HepG2 (cell line): ENCODE measurements at regions not wholly inside any gene's neighbourhood (a gene's known extent, or its start where the extent isn't known, plus 50 kb on each side); places are given as distances from the start of the nearest gene placed in this dataset.
A peak's percentile ranks its signal among the peaks of the same experiment; 100 is the strongest.

Source experiments
- ATAC-seq: fragments of 200-7000 bp; cut with Tn5 transposase; 3 replicates; pipeline ENCODE4 v1.9.1; 2020; ENCODE audit warnings: mild to moderate bottlenecking, moderate library complexity
- BruUV-seq: library from RNA; stranded (reverse); fragments of 400-500 nt; replicated peaks from 2 replicates; lab custom pipeline; 2021; lab: Mats Ljungman, UMichigan
- CTCF ChIA-PET: fragments of 300-600 bp; formaldehyde crosslinking; extraction: SDS; loops from one replicate; lab custom pipeline; 2021; ENCODE audit warnings: low total read pairs, inconsistent platforms, low intra/inter-chr PET ratio; lab: Yijun Ruan, JAX
- POLR2A ChIA-PET: fragments of 350-600 bp; sonication (Branson Sonifier 250); formaldehyde crosslinking; loops from one replicate; lab custom pipeline; 2020; ENCODE audit warnings: antibody characterized with exemption, inconsistent platforms; lab: Yijun Ruan, JAX
- DNase-seq: peaks from one replicate; pipeline ENCODE4 v3.0.0-alpha.2; 2015; ENCODE audit warnings: low spot score
- FAIRE-seq: peaks from 3 replicates; lab custom pipeline; 2011; peaks lifted over from hg19 to GRCh38; lab: Jason Lieb, UNC
- H2AFZ ChIP-seq: one replicate; pipeline ENCODE4 v1.6.1; 2011; ENCODE audit warnings: low read length, inconsistent platforms
- H3K27ac ChIP-seq: fragments of 300-600 bp; 3 replicates; pipeline ENCODE4 v1.8.0; 2011; ENCODE audit warnings: mixed run types, mild to moderate bottlenecking, mixed read lengths, low read length, inconsistent platforms; ENCODE audit not compliant: insufficient read depth; ENCODE audit errors: extremely low read length
- H3K27me3 ChIP-seq, 2 experiments: fragments of 200-600 bp in 1 of 2; 2 replicates in 1 of 2; 3 replicates in 1 of 2; pipeline versions ENCODE4 v1.6.0 to v1.8.0; 2011; ENCODE audit warnings: low read length in 2 of 2, mild to moderate bottlenecking in 2 of 2, moderate library complexity in 2 of 2, inconsistent platforms in 1 of 2; ENCODE audit not compliant: insufficient read depth in 2 of 2, control insufficient read depth in 1 of 2
- H3K36me3 ChIP-seq, 2 experiments: fragments of 200-600 bp in 1 of 2; replicated peaks in 1 of 2; 2 replicates in 1 of 2; 3 replicates in 1 of 2; pipeline versions ENCODE4 v1.5.1 to v1.8.0; 2011; ENCODE audit warnings: low read length in 2 of 2, inconsistent platforms in 1 of 2; ENCODE audit not compliant: insufficient read depth in 2 of 2, control insufficient read depth in 1 of 2
- H3K4me1 ChIP-seq: 2 replicates; pipeline ENCODE4 v1.5.1; 2012; ENCODE audit warnings: low read length, inconsistent platforms; ENCODE audit not compliant: insufficient read depth
- H3K4me2 ChIP-seq: 2 replicates; pipeline ENCODE4 v1.6.0; 2011; ENCODE audit warnings: low read depth, low read length, inconsistent platforms
- H3K4me3 ChIP-seq, 3 experiments: fragments of 200-600 bp in 1 of 3; sonication (generic), shearing (Covaris generic) in 1 of 3; replicated peaks in 1 of 3; 2 replicates each; pipeline ENCODE4 v1.5.1; 2011 to 2016; ENCODE audit warnings: low read length in 3 of 3, inconsistent platforms in 2 of 3, low read depth in 2 of 3, mild to moderate bottlenecking in 2 of 3, control low read depth in 1 of 3, mixed read lengths in 1 of 3; ENCODE audit not compliant: insufficient read depth in 1 of 3
- H3K79me2 ChIP-seq: one replicate; pipeline ENCODE4 v1.6.1; 2011; ENCODE audit warnings: low read length, inconsistent platforms; ENCODE audit not compliant: insufficient read depth
- H3K9ac ChIP-seq: 2 replicates; pipeline ENCODE4 v1.6.0; 2011; ENCODE audit warnings: mild to moderate bottlenecking, low read depth, low read length, inconsistent platforms; ENCODE audit not compliant: insufficient read depth
- H3K9me3 ChIP-seq: 2 replicates; pipeline ENCODE4 v1.5.1; 2012; ENCODE audit warnings: mild to moderate bottlenecking, low read length
- H4K20me1 ChIP-seq: 2 replicates; pipeline ENCODE4 v1.6.0; 2011; ENCODE audit warnings: inconsistent platforms, mild to moderate bottlenecking, low read length, moderate library complexity; ENCODE audit not compliant: insufficient read depth
- AKAP8 ChIP-seq: sonication (generic); formaldehyde crosslinking; IDR thresholded peaks from 2 replicates; pipeline ENCODE4 v1.5.1; 2020; ENCODE audit warnings: mild to moderate bottlenecking, missing genetic modification reagents
- EHMT2 ChIP-seq: fragments of 200-600 bp; sonication (generic); IDR thresholded peaks from 2 replicates; pipeline ENCODE4 v1.7.0; 2017; ENCODE audit warnings: antibody characterized with exemption, low read depth, low read length, borderline replicate concordance
- ESRRA ChIP-seq: sonication (generic); formaldehyde crosslinking; IDR thresholded peaks from 2 replicates; pipeline ENCODE4 v1.5.1; 2020; ENCODE audit warnings: mild to moderate bottlenecking, low read depth, missing genetic modification reagents
- KDM2A ChIP-seq: sonication (generic); formaldehyde crosslinking; IDR thresholded peaks from 2 replicates; pipeline ENCODE4 v1.4.0; 2020; ENCODE audit warnings: low read depth, missing genetic modification reagents, borderline replicate concordance
- KLF15 ChIP-seq: sonication (generic); formaldehyde crosslinking; IDR thresholded peaks from 2 replicates; pipeline ENCODE4 v1.8.1; 2023; ENCODE audit warnings: borderline replicate concordance, mild to moderate bottlenecking, inconsistent platforms, missing genetic modification reagents, mixed read lengths
- MAFF ChIP-seq: IDR thresholded peaks from 2 replicates; pipeline ENCODE4 v1.6.1; 2011; ENCODE audit warnings: low read depth, low read length, improper control_type of control experiment
- MAFK ChIP-seq, 2 experiments: IDR thresholded peaks in 1 of 2; conservative IDR thresholded peaks in 1 of 2; 2 replicates each; pipeline ENCODE4 v1.6.1; 2011; ENCODE audit warnings: improper control_type of control experiment in 2 of 2, low read length in 2 of 2
- RFXANK ChIP-seq: IDR thresholded peaks from 2 replicates; pipeline ENCODE4 v1.6.1; 2016
- ZFP1 ChIP-seq: IDR thresholded peaks from 2 replicates; pipeline ENCODE4 v1.6.1; 2016
- ZNF414 ChIP-seq: sonication (generic); formaldehyde crosslinking; IDR thresholded peaks from 2 replicates; pipeline ENCODE4 v1.5.0; 2020; ENCODE audit warnings: missing genetic modification reagents
- ZNF576 ChIP-seq: sonication (generic); formaldehyde crosslinking; IDR thresholded peaks from 2 replicates; pipeline ENCODE4 v1.4.0; 2020; ENCODE audit warnings: mild to moderate bottlenecking, missing genetic modification reagents
- ZSCAN30 ChIP-seq: sonication (generic); formaldehyde crosslinking; IDR thresholded peaks from 2 replicates; pipeline ENCODE4 v1.5.0; 2020; ENCODE audit warnings: mild to moderate bottlenecking, missing genetic modification reagents
- WGBS: methylation state at CpG from one replicate; pipeline ENCODE4 v1.1.6; 2017; ENCODE audit warnings: low lambda C conversion rate; 5-methylcytosine and 5-hydroxymethylcytosine counted together
- in situ Hi-C: cut with HindIII; loops from 2 replicates; pipeline ENCODE4 v1.10.0; 2017; ENCODE audit warnings: low pct_unique_long_range_greater_than_20kb; ENCODE audit not compliant: extremely low pct_ligation_motif_present
- intact Hi-C: fragments of 100-400 bp; cut with micrococcal nuclease; formaldehyde crosslinking; loops from one replicate; pipeline ENCODE4 v1.10.0; 2022; ENCODE audit not compliant: unreplicated experiment

- H3K4me3 ChIP-seq, result no peak overlapping the region
- no peaks in the 10 kb centered on the region for H4K20me1 ChIP-seq
- H3K27me3 ChIP-seq, result no peaks in the 10 kb centered on the region
- no TSS peak for BruUV-seq
- FAIRE-seq, result no peak
- in situ Hi-C loops (no loop called here), intact Hi-C loops (no loop called here)
- no peak for DNase-seq
- H3K4me2 ChIP-seq, result no peak overlapping the region
- H3K9me3 ChIP-seq, result no peaks in the 10 kb centered on the region
- CTCF ChIA-PET, result no interaction called here
- 73% methylated on average over 7 of the region's 7 CpGs for WGBS
- no peak for ATAC-seq
- no peaks in the 10 kb centered on the region for H3K36me3 ChIP-seq
- POLR2A ChIA-PET, result no interaction called here
- no peak for TF ChIP-seq AKAP8 (CRISPR knock-in tag)
- no peak for TF ChIP-seq RFXANK (CRISPR knock-in tag)
- TF ChIP-seq ZFP1 (CRISPR knock-in tag), result no peak
- no peak for TF ChIP-seq KLF15 (CRISPR knock-in tag)
- TF ChIP-seq KDM2A (CRISPR knock-in tag), result no peak
- no peak for TF ChIP-seq ZNF414 (CRISPR knock-in tag)
- TF ChIP-seq EHMT2, result no peak
- no peak for TF ChIP-seq ESRRA
- TF ChIP-seq ZNF576 (CRISPR knock-in tag), result no peak
- TF ChIP-seq, all 625 proteins: peak for 0
- Histone ChIP-seq H3K79me2 (no peaks in the 10 kb centered on the region), H2AFZ (no peak overlapping the region), H3K9ac (no peak overlapping the region), H3K27ac (no peak overlapping the region), H3K4me1 (peaks cover 18% of the 10 kb centered on the region; the same call in 1 of the 2 replicates)
These were observed 388.0 kb upstream of the PIK3R1 start for GRCh38 chr5:67827541-67827940.

- WGBS, result 72% methylated on average over 3 of the region's 3 CpGs
- BruUV-seq, result no TSS peak
- in situ Hi-C loops, result no loop called here
- Histone ChIP-seq H3K27ac (no peak overlapping the region), H3K9ac (no peak overlapping the region), H3K79me2 (no peaks in the 10 kb centered on the region), H3K9me3 (no peaks in the 10 kb centered on the region), H2AFZ (no peak overlapping the region), H3K36me3 (no peaks in the 10 kb centered on the region), H3K4me3 (no peak overlapping the region), H3K4me2 (no peak overlapping the region), H4K20me1 (no peaks in the 10 kb centered on the region), H3K4me1 (peaks cover 18% of the 10 kb centered on the region; the same call in 1 of the 2 replicates), H3K27me3 (no peaks in the 10 kb centered on the region)
- FAIRE-seq (no peak), DNase-seq (no peak), ATAC-seq (no peak)
- CTCF ChIA-PET, result no interaction called here
- POLR2A ChIA-PET, result no interaction called here
- peak; percentile 84 for TF ChIP-seq MAFF
- TF ChIP-seq MAFK (conservative IDR thresholded peaks at IDR 0.05 in 1 of 2, IDR thresholded peaks at IDR 0.05 in 1 of 2; ENCODE audit: low read length in 2 of 2), result peak; percentile 82 to 85
- TF ChIP-seq ZSCAN30 (CRISPR knock-in tag), result no peak
- intact Hi-C loops, result no loop called here
These were observed 390.7 kb upstream of the PIK3R1 start for GRCh38 chr5:67824852-67825251.
